DND-41 (cell line): ENCODE measurements at regions not wholly inside any gene's neighbourhood (a gene's known extent, or its start where the extent isn't known, plus 50 kb on each side); places are given as distances from the start of the nearest gene placed in this dataset.

Experiments used
- ATAC-seq: fragments of 200-7000 bp; cut with Tn5 transposase; 3 replicates; pipeline ENCODE4 v1.9.1; 2021; ENCODE audit warnings: low read depth; ENCODE audit not compliant: insufficient read depth
- DNase-seq: peaks from one replicate; pipeline ENCODE4 v3.0.0-alpha.2; 2020
- H2AFZ ChIP-seq: 2 replicates; pipeline ENCODE4 v1.6.0; 2012; ENCODE audit warnings: low read depth, low read length
- H3K27ac ChIP-seq: 2 replicates; pipeline ENCODE4 v1.5.1; 2012; ENCODE audit warnings: low read length, inconsistent platforms
- H3K27me3 ChIP-seq: fragments of 200-600 bp; sonication (generic); 2 replicates; pipeline ENCODE4 v1.6.0; 2012; ENCODE audit warnings: low read length, mild to moderate bottlenecking, inconsistent platforms; ENCODE audit not compliant: insufficient read depth, poor library complexity
- H3K36me3 ChIP-seq: 2 replicates; pipeline ENCODE4 v1.5.1; 2012; ENCODE audit warnings: low read length, inconsistent platforms; ENCODE audit not compliant: insufficient read depth
- H3K4me1 ChIP-seq: 2 replicates; pipeline ENCODE4 v1.5.1; 2012; ENCODE audit warnings: mild to moderate bottlenecking, low read length; ENCODE audit not compliant: insufficient read depth
- H3K4me2 ChIP-seq: 2 replicates; pipeline ENCODE4 v1.6.0; 2012; ENCODE audit warnings: mild to moderate bottlenecking, moderate library complexity, low read length, inconsistent platforms; ENCODE audit not compliant: insufficient read depth
- H3K4me3 ChIP-seq, 2 experiments: fragments of 200-600 bp in 1 of 2; shearing (Covaris generic) in 1 of 2; 2 replicates each; pipeline ENCODE4 v1.5.1; 2012 to 2016; ENCODE audit warnings: inconsistent platforms in 2 of 2, low read length in 2 of 2, mild to moderate bottlenecking in 2 of 2, low read depth in 1 of 2, moderate library complexity in 1 of 2
- H3K79me2 ChIP-seq: 2 replicates; pipeline ENCODE4 v1.6.0; 2012; ENCODE audit warnings: low read length, inconsistent platforms; ENCODE audit not compliant: insufficient read depth
- H3K9ac ChIP-seq: 2 replicates; pipeline ENCODE4 v1.6.0; 2012; ENCODE audit warnings: low read depth, mild to moderate bottlenecking, inconsistent platforms, low read length, moderate library complexity
- H3K9me3 ChIP-seq: 2 replicates; pipeline ENCODE4 v1.5.1; 2012; ENCODE audit warnings: low read length, moderate library complexity, mild to moderate bottlenecking, inconsistent platforms; ENCODE audit not compliant: insufficient read depth, severe bottlenecking
- H4K20me1 ChIP-seq: 2 replicates; pipeline ENCODE4 v1.6.0; 2012; ENCODE audit warnings: low read length; ENCODE audit not compliant: insufficient read depth
- CTCF ChIP-seq: IDR thresholded peaks from 2 replicates; pipeline ENCODE4 v1.5.1; 2012; ENCODE audit warnings: borderline replicate concordance, low read length, moderate library complexity, mild to moderate bottlenecking; ENCODE audit not compliant: poor library complexity, severe bottlenecking; ENCODE audit errors: extremely low read depth
- EZH2 ChIP-seq: IDR thresholded peaks from 3 replicates; pipeline ENCODE4 v1.6.1; 2012; ENCODE audit warnings: borderline replicate concordance, low read depth, mild to moderate bottlenecking, moderate library complexity, low read length, inconsistent platforms; ENCODE audit not compliant: severe bottlenecking

- Histone ChIP-seq H2AFZ (no peak overlapping the region), H3K9me3 (no peaks in the 10 kb centered on the region), H3K4me1 (no peaks in the 10 kb centered on the region), H3K27me3 (no peaks in the 10 kb centered on the region), H3K4me3 (no peak overlapping the region), H3K9ac (no peak overlapping the region), H3K36me3 (no peaks in the 10 kb centered on the region), H3K79me2 (no peaks in the 10 kb centered on the region), H3K27ac (no peak overlapping the region), H3K4me2 (no peak overlapping the region), H4K20me1 (no peaks in the 10 kb centered on the region)
- TF ChIP-seq CTCF, result no peak
- TF ChIP-seq EZH2, result no peak
- DNase-seq (no peak), ATAC-seq (no peak)
These were observed 573.8 kb upstream of the FAT3 start for GRCh38 chr11:91650802-91651201.

- DNase-seq, result no peak
- Histone ChIP-seq H3K36me3 (no peaks in the 10 kb centered on the region), H3K27ac (no peak overlapping the region), H3K27me3 (no peaks in the 10 kb centered on the region), H3K4me2 (no peak overlapping the region), H3K9ac (no peak overlapping the region), H3K9me3 (no peaks in the 10 kb centered on the region), H4K20me1 (no peaks in the 10 kb centered on the region), H3K4me3 (no peak overlapping the region), H3K79me2 (no peaks in the 10 kb centered on the region), H2AFZ (no peak overlapping the region), H3K4me1 (no peaks in the 10 kb centered on the region)
- ATAC-seq, result no peak
- no peak for TF ChIP-seq CTCF
- no peak for TF ChIP-seq EZH2
These were observed 583.5 kb upstream of the FAT3 start for GRCh38 chr11:91641153-91641552.

- H3K79me2 ChIP-seq, result no peaks in the 10 kb centered on the region
- no peak overlapping the region for H3K4me3 ChIP-seq
- H3K4me2 ChIP-seq, result no peak overlapping the region
- no peak overlapping the region for H3K27ac ChIP-seq
- H4K20me1 ChIP-seq, result no peaks in the 10 kb centered on the region
- TF ChIP-seq CTCF, result no peak
- no peak for TF ChIP-seq EZH2
- no peaks in the 10 kb centered on the region for H3K4me1 ChIP-seq
- no peaks in the 10 kb centered on the region for H3K36me3 ChIP-seq
- H3K27me3 ChIP-seq, result no peaks in the 10 kb centered on the region
- ATAC-seq, result no peak
- no peak for DNase-seq
- no peak overlapping the region for H2AFZ ChIP-seq
- H3K9me3 ChIP-seq, result no peaks in the 10 kb centered on the region
- no peak overlapping the region for H3K9ac ChIP-seq
These were observed 585.3 kb upstream of the FAT3 start for GRCh38 chr11:91639359-91639758.
